Breast epithelium (tissue), 3 donors: ENCODE measurements at regions not wholly inside any gene's neighbourhood (a gene's known extent, or its start where the extent isn't known, plus 50 kb on each side); places are given as distances from the start of the nearest gene placed in this dataset.

Experiments used
- CTCF ChIP-seq, 3 donors: fragments of 450-650 bp; IDR thresholded peaks; one replicate each; pipeline ENCODE4 v1.5.1; 2016 to 2017; ENCODE audit warnings: antibody characterized with exemption in 3 of 3, mild to moderate bottlenecking in 3 of 3, moderate library complexity in 3 of 3
- POLR2A ChIP-seq: fragments of 450-650 bp; IDR thresholded peaks from one replicate; pipeline ENCODE4 v1.6.1; 2016; ENCODE audit warnings: antibody characterized with exemption, mild to moderate bottlenecking, moderate library complexity
- POLR2AphosphoS5 ChIP-seq, 3 donors: sonication (generic); formaldehyde crosslinking; IDR thresholded peaks; one replicate each; pipeline ENCODE4 v1.6.1; 2017; ENCODE audit warnings: antibody characterized with exemption in 3 of 3

GRCh38 chr4:45399116-45399515, 672.8 kb upstream of the GNPDA2 start:
- TF ChIP-seq CTCF (IDR thresholded peaks at IDR 0.05) (no peak), POLR2AphosphoS5 (IDR thresholded peaks at IDR 0.05) (no peak), POLR2A (no peak)
